ENCODE measurements at regions not wholly inside any gene's neighbourhood (a gene's known extent, or its start where the extent isn't known, plus 50 kb on each side); places are given as distances from the start of the nearest gene placed in this dataset.

DNA sequence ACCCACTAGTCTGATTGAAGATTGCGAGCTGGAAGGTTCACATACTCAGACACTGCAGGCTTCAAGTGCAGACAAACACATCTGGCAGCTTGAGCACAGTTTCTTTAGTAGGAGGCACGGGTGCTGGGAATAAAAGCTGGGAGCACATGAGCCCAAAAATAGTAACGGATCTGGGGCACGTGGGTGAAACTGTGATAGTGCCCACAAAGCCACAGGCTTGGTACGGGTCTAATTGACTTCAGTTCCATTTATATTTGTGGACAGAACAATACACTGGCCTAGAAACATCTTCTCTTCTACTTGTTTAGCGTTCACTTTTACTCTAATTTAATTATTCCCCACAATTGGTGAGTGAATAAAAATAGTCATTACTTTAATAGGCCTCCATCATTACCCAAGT is 2370.7 kb downstream of the PCDH7 start:
- Histone ChIP-seq H3K27ac (ENCODE audit: low read depth in 1 of 2, low read length in 2 of 2) (no peak overlapping the region), H3K27me3 (ENCODE audit: control insufficient read depth in 1 of 2, insufficient read depth in 2 of 2, low read length in 2 of 2) (no peaks in the 10 kb centered on the region), H3K4me1 (ENCODE audit: insufficient read depth, low read length) (no peaks in the 10 kb centered on the region), H3K4me3 (ENCODE audit: low read length) (no peak overlapping the region), H3K36me3 (ENCODE audit: insufficient read depth, low read length) (no peaks in the 10 kb centered on the region), H3K9me3 (ENCODE audit: control insufficient read depth in 1 of 2, insufficient read depth in 1 of 2, low read length in 2 of 2) (peaks cover 0 to 7% of the 10 kb centered on the region in 2 experiments)
- ChIA-PET CTCF (no interaction called here), POLR2A (no interaction called here)
- Mint-ChIP-seq H3K9me3 (peaks cover 4% of the 10 kb centered on the region), H3K4me3 (no peak overlapping the region), H3K27me3 (no peaks in the 10 kb centered on the region), H3K4me1 (ENCODE audit: low read depth) (no peaks in the 10 kb centered on the region), H3K36me3 (ENCODE audit: low read depth) (no peaks in the 10 kb centered on the region), H3K27ac (no peak overlapping the region)
- no peak for ATAC-seq (ENCODE audit: poor library complexity)
- intact Hi-C loops (cut with DNase I, micrococcal nuclease) = no loop called here
- no peak for DNase-seq
- TF ChIP-seq, protein P1, sequence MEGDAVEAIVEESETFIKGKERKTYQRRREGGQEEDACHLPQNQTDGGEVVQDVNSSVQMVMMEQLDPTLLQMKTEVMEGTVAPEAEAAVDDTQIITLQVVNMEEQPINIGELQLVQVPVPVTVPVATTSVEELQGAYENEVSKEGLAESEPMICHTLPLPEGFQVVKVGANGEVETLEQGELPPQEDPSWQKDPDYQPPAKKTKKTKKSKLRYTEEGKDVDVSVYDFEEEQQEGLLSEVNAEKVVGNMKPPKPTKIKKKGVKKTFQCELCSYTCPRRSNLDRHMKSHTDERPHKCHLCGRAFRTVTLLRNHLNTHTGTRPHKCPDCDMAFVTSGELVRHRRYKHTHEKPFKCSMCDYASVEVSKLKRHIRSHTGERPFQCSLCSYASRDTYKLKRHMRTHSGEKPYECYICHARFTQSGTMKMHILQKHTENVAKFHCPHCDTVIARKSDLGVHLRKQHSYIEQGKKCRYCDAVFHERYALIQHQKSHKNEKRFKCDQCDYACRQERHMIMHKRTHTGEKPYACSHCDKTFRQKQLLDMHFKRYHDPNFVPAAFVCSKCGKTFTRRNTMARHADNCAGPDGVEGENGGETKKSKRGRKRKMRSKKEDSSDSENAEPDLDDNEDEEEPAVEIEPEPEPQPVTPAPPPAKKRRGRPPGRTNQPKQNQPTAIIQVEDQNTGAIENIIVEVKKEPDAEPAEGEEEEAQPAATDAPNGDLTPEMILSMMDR (IDR thresholded peaks at IDR 0.05) = no peak

DNA sequence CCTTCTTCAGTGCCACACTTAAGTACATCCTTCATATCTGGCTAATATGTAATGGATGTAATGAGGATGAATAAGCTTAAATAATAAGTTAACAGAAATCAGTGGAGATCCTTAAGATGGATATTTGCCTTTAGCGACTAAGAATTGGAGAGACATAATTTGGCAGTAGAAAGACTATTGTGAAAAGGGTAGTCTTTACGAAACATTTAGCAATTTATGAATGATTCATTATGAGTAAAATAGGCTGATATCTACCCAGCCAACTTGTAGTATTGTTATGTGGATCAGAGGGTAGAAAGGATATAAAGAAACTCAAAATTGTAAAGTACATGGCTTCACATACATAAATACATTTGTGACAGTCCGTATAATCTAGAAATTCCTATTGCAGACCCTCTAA is 2371.8 kb downstream of the PCDH7 start:
- Histone ChIP-seq H3K27me3 (ENCODE audit: control insufficient read depth in 1 of 2, insufficient read depth in 2 of 2, low read length in 2 of 2) (no peaks in the 10 kb centered on the region), H3K4me1 (ENCODE audit: insufficient read depth, low read length) (no peaks in the 10 kb centered on the region), H3K9me3 (ENCODE audit: control insufficient read depth in 1 of 2, insufficient read depth in 1 of 2, low read length in 2 of 2) (peaks cover 0 to 7% of the 10 kb centered on the region in 2 experiments), H3K36me3 (ENCODE audit: insufficient read depth, low read length) (no peaks in the 10 kb centered on the region), H3K27ac (ENCODE audit: low read depth in 1 of 2, low read length in 2 of 2) (no peak overlapping the region), H3K4me3 (ENCODE audit: low read length) (no peak overlapping the region)
- Mint-ChIP-seq H3K9me3 (peaks cover 10% of the 10 kb centered on the region), H3K4me3 (no peak overlapping the region), H3K36me3 (ENCODE audit: low read depth) (no peaks in the 10 kb centered on the region), H3K27ac (no peak overlapping the region), H3K4me1 (ENCODE audit: low read depth) (no peaks in the 10 kb centered on the region), H3K27me3 (no peaks in the 10 kb centered on the region)
- DNase-seq (no peak), ATAC-seq (ENCODE audit: poor library complexity) (no peak)
- CTCF ChIA-PET = no interaction called here
- POLR2A ChIA-PET = no interaction called here
- intact Hi-C loops (cut with DNase I, micrococcal nuclease) = no loop called here
- TF ChIP-seq, protein P1 (IDR thresholded peaks at IDR 0.05) = no peak

DNA sequence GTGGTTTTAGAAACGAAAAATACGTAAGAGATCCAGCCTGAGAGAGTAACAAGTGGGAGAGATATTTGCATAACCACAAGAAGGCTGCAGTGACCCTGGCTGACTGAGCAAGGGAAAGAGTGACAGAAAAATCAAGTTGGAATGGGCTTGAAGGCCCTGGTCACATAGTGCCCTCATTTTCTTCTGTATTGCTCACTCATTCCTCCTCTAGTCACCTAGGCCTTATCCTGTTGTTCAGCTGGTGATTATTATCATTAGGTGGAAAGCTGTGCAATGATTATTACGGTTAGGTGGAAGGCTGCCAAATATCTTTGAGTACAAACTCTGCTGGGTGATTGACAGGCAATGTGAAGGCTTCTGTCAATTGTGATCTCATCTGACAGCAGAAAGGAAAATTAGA is 2384.1 kb downstream of the PCDH7 start:
- ATAC-seq (ENCODE audit: poor library complexity) (no peak), DNase-seq (no peak)
- Histone ChIP-seq H3K36me3 (ENCODE audit: insufficient read depth, low read length) (no peaks in the 10 kb centered on the region), H3K4me1 (ENCODE audit: insufficient read depth, low read length) (no peaks in the 10 kb centered on the region), H3K4me3 (ENCODE audit: low read length) (no peak overlapping the region), H3K9me3 (ENCODE audit: control insufficient read depth in 1 of 2, insufficient read depth in 1 of 2, low read length in 2 of 2) (peaks cover 0 to 9% of the 10 kb centered on the region in 2 experiments), H3K27me3 (ENCODE audit: control insufficient read depth in 1 of 2, insufficient read depth in 2 of 2, low read length in 2 of 2) (no peaks in the 10 kb centered on the region), H3K27ac (ENCODE audit: low read depth in 1 of 2, low read length in 2 of 2) (no peak overlapping the region)
- intact Hi-C loops (cut with DNase I, micrococcal nuclease) = no loop called here
- no peaks in the 10 kb centered on the region for H3K36me3 Mint-ChIP-seq (ENCODE audit: low read depth)
- H3K27me3 Mint-ChIP-seq = no peaks in the 10 kb centered on the region
- CTCF ChIA-PET = no interaction called here
- POLR2A ChIA-PET = no interaction called here
- no peaks in the 10 kb centered on the region for H3K4me1 Mint-ChIP-seq (ENCODE audit: low read depth)
- peaks cover 6% of the 10 kb centered on the region for H3K9me3 Mint-ChIP-seq
- no peak overlapping the region for H3K4me3 Mint-ChIP-seq
- TF ChIP-seq, protein P1 (IDR thresholded peaks at IDR 0.05) = no peak
- no peak overlapping the region for H3K27ac Mint-ChIP-seq
